Anterior cingulate cortex (tissue), 58 donors: ENCODE measurements at regions not wholly inside any gene's neighbourhood (a gene's known extent, or its start where the extent isn't known, plus 50 kb on each side); places are given as distances from the start of the nearest gene placed in this dataset.
A peak's percentile ranks its signal among the peaks of the same experiment; 100 is the strongest.

Experiments used
- DNase-seq, 58 donors: peaks; one replicate each; lab custom pipeline; 2025; lab: John Stamatoyannopoulos, UW

- DNase-seq, result no peak
These were observed 431.9 kb downstream of the TNS3 start for GRCh38 chr7:47149971-47150370.

DNA sequence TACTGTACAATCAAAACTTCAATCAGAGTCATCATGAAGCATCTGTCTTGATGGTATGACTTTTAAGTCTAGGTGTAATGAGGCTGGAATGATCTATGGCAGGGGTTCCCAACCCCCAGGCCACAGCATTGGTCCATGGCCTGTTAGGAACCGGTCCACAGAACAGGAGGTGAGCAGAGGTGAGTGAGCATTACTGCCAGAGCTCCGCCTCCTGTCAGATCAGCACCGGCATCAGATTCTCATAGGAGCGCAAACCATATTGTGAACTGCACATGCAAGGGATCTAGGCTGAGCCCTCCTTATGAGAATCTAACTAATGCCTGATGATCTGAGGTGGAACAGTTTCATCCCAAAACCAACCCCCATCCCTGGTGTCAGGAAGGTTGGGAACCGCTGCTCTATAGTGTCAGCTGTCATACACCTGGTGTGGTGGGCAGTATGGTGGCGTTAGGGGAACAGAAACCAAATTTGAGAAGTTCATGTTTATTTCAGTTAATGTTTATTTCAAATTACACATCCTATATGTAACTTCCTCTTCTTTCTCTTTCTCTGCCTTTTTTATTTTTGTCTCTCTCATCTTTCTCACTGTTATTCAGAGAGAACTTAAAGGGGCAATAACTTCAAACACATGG, 432.6 kb downstream of the TNS3 start:
- DNase-seq, result no peak

DNA sequence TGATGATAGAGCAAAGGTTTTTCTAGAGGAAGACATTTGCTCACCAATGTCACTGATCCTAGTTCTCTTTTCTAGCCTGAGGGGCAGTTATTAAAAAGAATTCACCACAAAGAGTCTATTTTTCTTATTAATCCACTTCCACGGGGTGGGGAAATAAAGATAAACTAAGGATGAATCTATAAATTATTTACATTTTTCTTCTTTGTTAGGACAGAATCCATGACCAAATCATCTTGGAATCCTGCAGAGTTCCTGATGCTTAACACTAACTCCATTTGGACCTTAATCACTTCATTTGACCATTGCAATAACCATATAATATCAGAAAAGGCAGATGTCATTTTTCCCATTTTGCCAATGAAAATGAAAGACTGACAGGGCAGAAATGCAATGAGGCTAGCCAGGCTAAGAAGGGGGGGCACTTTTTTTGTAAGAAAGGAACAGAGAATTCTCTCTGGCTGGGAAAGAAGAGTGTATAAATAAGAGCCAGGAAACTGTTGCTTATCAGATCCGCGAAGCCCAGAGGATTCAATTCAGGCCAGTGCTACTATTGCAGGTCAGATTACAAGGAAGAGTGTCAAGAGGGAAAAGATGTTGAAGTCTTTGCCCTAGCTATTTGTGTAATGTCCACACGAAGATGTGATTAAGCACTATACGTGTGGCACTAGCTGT, 433.2 kb downstream of the TNS3 start:
- no peak for DNase-seq

DNA sequence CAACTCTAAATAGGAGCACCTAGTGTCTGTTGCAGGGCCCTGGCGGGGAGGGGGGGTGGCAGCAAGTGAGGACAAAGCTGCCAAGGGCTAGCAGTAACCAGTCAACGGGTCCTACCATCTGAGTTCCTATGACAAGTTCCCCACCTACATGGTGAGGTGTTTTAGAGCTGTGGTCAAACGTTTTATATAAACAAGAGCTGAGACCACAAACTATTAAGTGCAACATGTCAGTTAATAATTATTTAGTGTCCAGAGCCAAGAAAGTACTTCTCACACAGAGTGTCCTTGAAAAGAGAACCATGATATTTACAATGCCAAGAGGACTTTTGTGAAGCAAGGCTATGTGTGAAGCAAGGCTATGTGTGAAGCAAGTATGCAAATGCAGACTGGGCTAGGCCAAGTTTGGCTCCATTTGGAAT, 434.7 kb downstream of the TNS3 start:
- DNase-seq, result no peak

DNA sequence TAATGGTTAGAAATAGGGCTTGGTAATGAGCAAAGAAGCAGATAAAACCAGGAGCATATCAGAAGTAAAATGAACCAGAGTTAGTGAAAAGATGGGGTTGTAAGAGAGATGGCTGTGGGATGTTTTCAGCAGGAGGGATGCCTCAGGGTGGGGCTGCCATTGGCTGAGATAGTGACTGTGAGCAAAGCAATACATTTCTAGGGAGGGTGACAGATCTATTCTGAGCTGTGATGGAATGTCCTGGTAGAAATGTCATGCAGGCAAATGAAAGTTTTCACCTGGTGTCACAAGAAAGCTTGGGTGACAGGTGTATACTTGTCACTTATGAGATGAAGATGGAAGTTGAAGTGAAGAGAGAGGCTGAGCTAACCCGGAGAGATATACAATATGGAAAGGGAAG, 435.9 kb downstream of the TNS3 start:
- no peak for DNase-seq

DNA sequence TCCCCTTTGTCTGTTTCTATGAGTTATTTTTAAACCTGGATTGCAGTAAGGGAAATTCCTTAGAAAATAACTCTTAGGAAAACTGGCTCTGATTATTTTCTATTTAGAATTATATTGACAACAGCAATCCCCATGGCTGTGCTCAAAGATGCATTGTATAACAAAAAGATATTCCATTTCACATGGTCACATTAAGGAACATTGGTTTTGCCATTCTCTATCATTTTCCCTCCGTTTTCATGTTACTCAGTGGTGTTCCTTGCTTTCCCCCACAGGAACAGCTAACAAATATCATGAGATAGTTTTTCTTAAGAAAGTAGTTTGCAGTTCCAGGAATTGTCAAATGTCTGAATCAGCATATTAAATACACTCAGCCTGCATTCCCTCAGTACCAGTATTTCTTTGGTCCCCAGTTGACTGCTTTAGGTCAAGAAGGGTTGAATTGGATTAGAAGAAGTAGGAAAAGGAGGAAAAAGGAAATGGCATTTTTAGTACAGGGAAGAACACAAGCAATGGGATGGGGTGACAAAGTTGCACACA, 436.7 kb downstream of the TNS3 start:
- DNase-seq, result no peak

- DNase-seq, result no peak
These were observed 438.6 kb downstream of the TNS3 start for GRCh38 chr7:47143339-47143738.

DNA sequence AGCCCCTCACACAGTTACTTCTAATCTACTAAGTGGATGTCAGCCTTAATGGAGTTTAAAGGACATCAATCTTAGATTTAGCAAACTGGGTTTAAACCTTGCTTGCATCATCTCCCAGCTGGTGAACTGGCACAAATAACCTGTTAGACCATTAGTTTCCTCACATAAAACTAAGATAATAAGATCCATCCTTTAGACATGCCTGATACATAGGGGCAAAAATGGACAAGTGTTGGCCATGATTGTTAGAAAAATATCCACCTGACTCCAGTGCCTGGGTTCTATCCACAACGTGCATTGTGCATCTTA, 439.1 kb downstream of the TNS3 start:
- DNase-seq, result no peak

DNA sequence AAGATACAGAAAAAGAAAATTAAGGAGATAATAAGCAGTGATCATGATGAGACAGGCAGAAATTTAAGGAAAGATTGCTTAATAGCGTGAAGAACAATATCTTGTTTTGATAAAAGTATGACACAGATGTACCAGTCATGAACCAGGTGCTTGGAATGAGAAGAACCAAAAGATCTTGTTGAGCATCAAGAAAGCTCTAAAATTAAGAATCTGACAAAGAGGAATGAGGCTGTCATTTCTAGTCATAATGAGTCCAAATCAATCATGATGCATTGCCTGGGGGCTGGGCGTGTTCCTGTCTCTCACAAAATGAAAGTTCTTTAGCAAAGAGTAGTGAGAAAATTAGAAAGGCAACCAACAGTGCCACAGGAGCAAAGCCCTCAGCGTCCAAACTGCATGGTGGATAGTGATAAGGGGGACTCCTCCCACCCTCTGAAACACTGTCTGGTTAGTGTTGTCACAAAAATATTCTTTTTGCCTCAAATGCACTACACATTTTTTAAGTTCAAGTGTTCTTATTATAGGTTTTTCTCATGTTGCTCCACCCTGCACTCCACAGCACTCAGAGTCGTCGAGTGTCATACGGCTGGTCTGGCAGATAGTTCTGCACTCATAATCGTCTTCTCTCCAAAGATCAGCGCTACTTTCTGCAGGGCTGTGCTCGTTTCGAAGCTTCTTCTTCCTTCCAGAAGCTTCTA, 439.6 kb downstream of the TNS3 start:
- no peak for DNase-seq

DNA sequence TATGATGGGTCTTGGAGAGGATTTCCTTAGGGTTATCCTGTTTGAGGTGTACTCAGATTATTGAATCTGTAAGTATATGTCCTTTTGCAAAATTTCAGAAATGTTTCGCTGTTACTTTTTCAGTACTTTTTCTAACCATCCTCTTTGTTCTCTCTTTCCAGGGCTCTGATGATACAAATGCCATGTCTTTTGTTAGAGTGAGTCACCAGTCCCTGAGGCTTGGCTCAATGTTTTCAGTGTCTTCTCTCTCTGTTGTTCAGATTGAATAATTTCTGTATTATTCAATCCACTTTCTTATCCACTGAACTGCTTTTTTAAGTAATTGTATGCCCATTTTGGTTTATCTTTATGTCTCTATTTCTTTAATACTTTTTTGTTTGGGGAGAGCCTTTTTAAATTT, 449.4 kb downstream of the TNS3 start:
- DNase-seq, result no peak

DNA sequence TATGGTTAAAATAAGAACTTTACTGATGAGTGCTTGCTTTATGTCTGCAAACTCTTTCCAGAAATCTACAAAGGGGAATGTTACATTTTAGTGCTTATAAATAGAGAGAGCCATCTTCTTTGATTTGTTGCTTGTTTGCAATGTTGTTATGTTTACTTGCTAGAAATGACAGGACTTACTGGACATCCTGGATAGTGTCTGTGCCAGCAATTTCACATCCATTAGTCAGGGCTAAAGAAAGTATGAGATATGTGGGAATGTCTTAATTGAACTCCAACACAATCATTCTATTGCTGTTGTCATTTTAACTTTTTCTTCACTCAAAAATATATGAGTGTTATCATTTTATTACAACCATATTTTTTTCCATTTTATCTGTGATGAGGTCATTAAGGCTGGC, 453.2 kb downstream of the TNS3 start:
- DNase-seq, result no peak

GRCh38 chr7:47125529-47125928, 456.4 kb downstream of the TNS3 start:
- DNase-seq, result no peak

DNA sequence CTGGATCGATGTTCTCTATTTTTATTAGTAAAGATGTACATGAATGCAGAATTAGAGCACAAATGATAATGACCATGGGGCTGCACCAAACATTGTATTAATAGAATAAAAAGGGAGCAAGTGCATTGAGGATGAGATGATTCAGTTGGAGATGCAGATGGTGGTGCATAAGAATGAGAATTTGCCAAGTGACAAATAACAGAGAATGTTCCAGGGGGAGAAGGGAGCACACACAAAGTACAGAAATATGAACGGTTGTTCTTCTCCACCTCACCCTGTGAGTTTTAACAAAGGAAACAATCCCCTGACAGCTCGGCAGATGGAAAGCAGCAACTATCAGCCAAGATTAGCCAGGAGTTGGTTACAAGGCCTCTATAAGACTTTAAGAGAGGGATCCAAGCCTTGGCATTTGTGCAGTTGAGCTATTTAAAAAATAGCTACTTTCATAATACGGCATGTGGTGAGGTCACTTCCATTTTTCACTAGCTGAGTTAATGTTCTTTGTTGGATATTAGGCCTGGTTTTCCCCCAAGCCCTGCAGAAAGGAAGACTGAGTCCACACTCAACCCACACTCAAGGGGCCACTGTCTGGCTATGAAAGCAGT, 462.5 kb downstream of the TNS3 start:
- peak in 7 of 58 donors; percentile 4 to 45 (median 15) for DNase-seq

- DNase-seq, result no peak
These were observed 477.7 kb downstream of the TNS3 start for GRCh38 chr7:47104206-47104549.

GRCh38 chr7:47103498-47104205, 478.3 kb downstream of the TNS3 start:
- no peak for DNase-seq

GRCh38 chr7:47102331-47102841, 479.5 kb downstream of the TNS3 start:
- no peak for DNase-seq

- no peak for DNase-seq
These were observed 481.0 kb downstream of the TNS3 start for GRCh38 chr7:47100817-47101435.

GRCh38 chr7:47100148-47100816, 481.6 kb downstream of the TNS3 start:
- DNase-seq, result no peak

DNA sequence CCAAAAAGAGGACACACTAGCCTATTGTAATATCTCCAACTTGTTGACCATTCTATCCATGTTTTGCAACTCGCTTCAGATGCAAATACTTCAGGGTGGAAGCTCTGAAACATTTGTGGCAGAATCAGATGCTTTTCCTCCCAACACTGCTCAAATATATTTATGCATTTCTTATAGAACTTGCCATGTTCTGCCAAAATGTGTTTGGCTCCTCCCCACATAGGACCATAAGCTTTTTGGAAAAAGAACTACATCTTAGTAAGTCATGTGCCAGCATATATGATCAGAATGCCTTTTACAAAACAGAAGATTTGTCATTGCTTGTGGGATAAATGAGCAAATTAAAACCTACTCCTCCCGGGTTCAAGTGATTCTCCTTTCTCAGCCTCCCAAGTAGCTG, 484.5 kb downstream of the TNS3 start:
- DNase-seq, result no peak

DNA sequence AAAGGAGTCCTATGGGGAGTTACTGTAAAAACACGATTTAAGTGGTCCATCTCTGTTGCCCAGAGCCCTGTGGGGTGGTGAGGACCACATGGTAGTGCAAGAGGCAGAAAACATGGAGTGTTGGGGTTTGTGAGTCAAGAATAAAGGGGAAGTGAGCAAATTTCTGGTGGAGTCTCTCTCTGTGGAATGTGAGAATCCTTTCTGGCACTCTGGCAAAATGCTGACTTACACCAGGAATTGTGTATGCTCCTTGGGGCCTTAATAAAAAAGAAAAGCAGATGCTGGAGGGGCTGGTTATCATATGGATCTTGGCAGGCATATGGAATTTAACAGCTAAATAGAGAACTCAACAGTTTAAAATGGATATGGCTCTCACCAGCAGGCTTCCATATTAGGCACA, 486.0 kb downstream of the TNS3 start:
- no peak for DNase-seq
